Breast epithelium (tissue), 3 donors: ENCODE measurements at regions not wholly inside any gene's neighbourhood (a gene's known extent, or its start where the extent isn't known, plus 50 kb on each side); places are given as distances from the start of the nearest gene placed in this dataset.

Experiments used
- POLR2AphosphoS5 ChIP-seq, 3 donors: sonication (generic); formaldehyde crosslinking; IDR thresholded peaks; one replicate each; pipeline ENCODE4 v1.6.1; 2017; ENCODE audit warnings: antibody characterized with exemption in 3 of 3
- TF ChIP-seq, protein P1 (sequence below), 3 donors: fragments of 450-650 bp; IDR thresholded peaks; one replicate each; pipeline ENCODE4 v1.5.1; 2016 to 2017; ENCODE audit warnings: antibody characterized with exemption in 3 of 3, mild to moderate bottlenecking in 3 of 3, moderate library complexity in 3 of 3

DNA sequence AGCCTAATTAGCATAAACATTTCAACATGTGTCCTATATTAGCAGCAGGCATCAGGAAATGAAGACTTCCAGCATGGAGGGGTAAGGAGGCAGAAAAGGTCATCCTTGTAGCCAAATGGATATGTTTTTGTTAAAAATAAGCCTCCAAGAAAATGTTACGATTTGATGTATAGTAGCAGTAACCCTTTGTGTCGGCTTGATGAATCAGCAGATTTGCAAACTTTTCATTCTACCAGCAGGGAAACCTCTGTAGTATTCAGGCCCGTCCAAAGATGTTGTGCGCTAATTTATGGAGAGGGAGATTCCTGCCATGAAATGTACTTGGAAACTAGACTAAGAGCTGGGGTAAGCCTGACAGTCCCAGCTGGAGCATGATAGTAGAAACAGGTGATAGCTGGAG, 780.8 kb upstream of the KLHL29 start:
- TF ChIP-seq POLR2AphosphoS5 (IDR thresholded peaks at IDR 0.05), result no peak
- TF ChIP-seq, protein P1, sequence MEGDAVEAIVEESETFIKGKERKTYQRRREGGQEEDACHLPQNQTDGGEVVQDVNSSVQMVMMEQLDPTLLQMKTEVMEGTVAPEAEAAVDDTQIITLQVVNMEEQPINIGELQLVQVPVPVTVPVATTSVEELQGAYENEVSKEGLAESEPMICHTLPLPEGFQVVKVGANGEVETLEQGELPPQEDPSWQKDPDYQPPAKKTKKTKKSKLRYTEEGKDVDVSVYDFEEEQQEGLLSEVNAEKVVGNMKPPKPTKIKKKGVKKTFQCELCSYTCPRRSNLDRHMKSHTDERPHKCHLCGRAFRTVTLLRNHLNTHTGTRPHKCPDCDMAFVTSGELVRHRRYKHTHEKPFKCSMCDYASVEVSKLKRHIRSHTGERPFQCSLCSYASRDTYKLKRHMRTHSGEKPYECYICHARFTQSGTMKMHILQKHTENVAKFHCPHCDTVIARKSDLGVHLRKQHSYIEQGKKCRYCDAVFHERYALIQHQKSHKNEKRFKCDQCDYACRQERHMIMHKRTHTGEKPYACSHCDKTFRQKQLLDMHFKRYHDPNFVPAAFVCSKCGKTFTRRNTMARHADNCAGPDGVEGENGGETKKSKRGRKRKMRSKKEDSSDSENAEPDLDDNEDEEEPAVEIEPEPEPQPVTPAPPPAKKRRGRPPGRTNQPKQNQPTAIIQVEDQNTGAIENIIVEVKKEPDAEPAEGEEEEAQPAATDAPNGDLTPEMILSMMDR (IDR thresholded peaks at IDR 0.05), result no peak
